ENCODE measurements at regions not wholly inside any gene's neighbourhood (a gene's known extent, or its start where the extent isn't known, plus 50 kb on each side); places are given as distances from the start of the nearest gene placed in this dataset.

DNA sequence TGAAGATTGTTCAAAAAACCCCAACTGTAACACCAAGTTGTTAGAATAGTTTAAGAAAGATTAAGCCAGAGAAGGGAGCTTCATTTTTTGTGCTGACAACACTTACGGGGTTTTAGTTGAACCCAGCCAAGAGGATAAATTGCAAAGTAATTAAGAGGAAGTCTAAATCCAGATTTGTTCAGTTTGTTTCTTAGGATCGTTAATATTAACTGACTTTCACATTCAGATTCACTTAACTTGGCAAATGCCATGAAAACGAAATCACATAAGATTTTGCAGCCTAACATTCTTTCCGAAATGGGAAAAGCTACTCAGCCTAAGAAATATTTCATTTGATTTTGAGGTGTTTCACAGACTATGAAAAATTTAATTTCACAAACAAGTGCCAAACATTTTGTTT lies 511.3 kb downstream of the TRIML1 start:
- TF ChIP-seq, protein P1, sequence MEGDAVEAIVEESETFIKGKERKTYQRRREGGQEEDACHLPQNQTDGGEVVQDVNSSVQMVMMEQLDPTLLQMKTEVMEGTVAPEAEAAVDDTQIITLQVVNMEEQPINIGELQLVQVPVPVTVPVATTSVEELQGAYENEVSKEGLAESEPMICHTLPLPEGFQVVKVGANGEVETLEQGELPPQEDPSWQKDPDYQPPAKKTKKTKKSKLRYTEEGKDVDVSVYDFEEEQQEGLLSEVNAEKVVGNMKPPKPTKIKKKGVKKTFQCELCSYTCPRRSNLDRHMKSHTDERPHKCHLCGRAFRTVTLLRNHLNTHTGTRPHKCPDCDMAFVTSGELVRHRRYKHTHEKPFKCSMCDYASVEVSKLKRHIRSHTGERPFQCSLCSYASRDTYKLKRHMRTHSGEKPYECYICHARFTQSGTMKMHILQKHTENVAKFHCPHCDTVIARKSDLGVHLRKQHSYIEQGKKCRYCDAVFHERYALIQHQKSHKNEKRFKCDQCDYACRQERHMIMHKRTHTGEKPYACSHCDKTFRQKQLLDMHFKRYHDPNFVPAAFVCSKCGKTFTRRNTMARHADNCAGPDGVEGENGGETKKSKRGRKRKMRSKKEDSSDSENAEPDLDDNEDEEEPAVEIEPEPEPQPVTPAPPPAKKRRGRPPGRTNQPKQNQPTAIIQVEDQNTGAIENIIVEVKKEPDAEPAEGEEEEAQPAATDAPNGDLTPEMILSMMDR (IDR thresholded peaks at IDR 0.05), result no peak
- TF ChIP-seq POLR2A (IDR thresholded peaks at IDR 0.05), result no peak

Measured in thyroid gland (tissue), 4 donors.